GM12878 (cell line): ENCODE measurements at regions not wholly inside any gene's neighbourhood (a gene's known extent, or its start where the extent isn't known, plus 50 kb on each side); places are given as distances from the start of the nearest gene placed in this dataset.

Source experiments
- ATAC-seq: fragments of 200-7000 bp; cut with Tn5 transposase; 3 replicates; pipeline ENCODE4 v1.9.1; 2020; ENCODE audit warnings: mild to moderate bottlenecking, moderate library complexity
- BruUV-seq: library from RNA; stranded (reverse); fragments of 400-500 nt; replicated peaks from 2 replicates; lab custom pipeline; 2021; lab: Mats Ljungman, UMichigan
- CTCF ChIA-PET: fragments of 300-600 bp; sonication (Branson Sonifier 250); formaldehyde crosslinking; extraction: SDS; loops from one replicate; lab custom pipeline; 2021; ENCODE audit warnings: inconsistent platforms; lab: Yijun Ruan, JAX
- POLR2A ChIA-PET: fragments of 350-600 bp; formaldehyde crosslinking; extraction: SDS; loops from one replicate; lab custom pipeline; 2021; ENCODE audit warnings: inconsistent platforms; lab: Charles Lee
- RAD21 ChIA-PET: fragments of 300-600 bp; sonication (Branson Sonifier 250); formaldehyde crosslinking; loops from one replicate; lab custom pipeline; 2023; ENCODE audit warnings: antibody characterized with exemption; ENCODE audit not compliant: unreplicated experiment; lab: Charles Lee
- SMC1A ChIA-PET: fragments of 300-600 bp; sonication (Branson Sonifier 250); formaldehyde crosslinking; loops from one replicate; lab custom pipeline; 2023; ENCODE audit not compliant: unreplicated experiment, uncharacterized antibody; lab: Charles Lee
- DNase-seq: peaks from one replicate; pipeline ENCODE4 v3.0.0-alpha.2; 2011; ENCODE audit warnings: low read depth, low spot score
- FAIRE-seq: peaks from 3 replicates; lab custom pipeline; 2011; peaks lifted over from hg19 to GRCh38; lab: Jason Lieb, UNC
- H2AFZ ChIP-seq: 2 replicates; pipeline ENCODE4 v1.6.0; 2011; ENCODE audit warnings: low read depth, low read length, control low read depth; ENCODE audit not compliant: control insufficient read depth
- H3K27ac ChIP-seq: 2 replicates; pipeline ENCODE4 v1.5.1; 2011; ENCODE audit warnings: control low read depth; ENCODE audit not compliant: control insufficient read depth, insufficient read depth
- H3K27me3 ChIP-seq, 2 experiments: replicated peaks in 1 of 2; 2 replicates each; pipeline versions ENCODE4 v1.6.0 to v1.6.1; 2011; ENCODE audit warnings: low read length in 1 of 2; ENCODE audit not compliant: control insufficient read depth in 2 of 2, insufficient read depth in 2 of 2
- H3K36me3 ChIP-seq, 2 experiments: 2 replicates each; pipeline ENCODE4 v1.5.1; 2011; ENCODE audit warnings: low read length in 1 of 2; ENCODE audit not compliant: control insufficient read depth in 2 of 2, insufficient read depth in 2 of 2
- H3K4me1 ChIP-seq: 2 replicates; pipeline ENCODE4 v1.6.1; 2011; ENCODE audit warnings: mild to moderate bottlenecking, low read length, moderate library complexity, mixed read lengths; ENCODE audit not compliant: control insufficient read depth, insufficient read depth
- H3K4me2 ChIP-seq: 2 replicates; pipeline ENCODE4 v1.6.0; 2011; ENCODE audit warnings: control low read depth; ENCODE audit not compliant: control insufficient read depth, insufficient read depth
- H3K4me3 ChIP-seq: fragments of 200-600 bp; sonication (generic); 2 replicates; pipeline ENCODE4 v1.5.1; 2016
- H3K79me2 ChIP-seq: 2 replicates; pipeline ENCODE4 v1.6.0; 2011; ENCODE audit warnings: low read length; ENCODE audit not compliant: control insufficient read depth, insufficient read depth
- H3K9ac ChIP-seq: 2 replicates; pipeline ENCODE4 v1.8.0; 2011; ENCODE audit warnings: low read length, control low read depth, mixed read lengths; ENCODE audit not compliant: control insufficient read depth, insufficient read depth
- H3K9me3 ChIP-seq: replicated peaks from 3 replicates; pipeline ENCODE4 v1.5.1; 2011; ENCODE audit warnings: mild to moderate bottlenecking, low read length; ENCODE audit not compliant: control insufficient read depth, insufficient read depth
- H4K20me1 ChIP-seq: 2 replicates; pipeline ENCODE4 v1.6.0; 2011; ENCODE audit not compliant: control insufficient read depth, insufficient read depth
- CHD4 ChIP-seq: fragments of 200-600 bp; sonication (generic); IDR thresholded peaks from 2 replicates; pipeline ENCODE4 v1.6.1; 2016; ENCODE audit warnings: mild to moderate bottlenecking
- KAT2A ChIP-seq: conservative IDR thresholded peaks from 2 replicates; pipeline ENCODE4 v1.6.1; 2011; ENCODE audit warnings: low read depth, low read length; ENCODE audit not compliant: control insufficient read depth
- RAD51 ChIP-seq: fragments of 450-650 bp; IDR thresholded peaks from 2 replicates; pipeline ENCODE4 v1.6.1; 2016; ENCODE audit warnings: moderate library complexity, mild to moderate bottlenecking, inconsistent platforms
- RCOR1 ChIP-seq: conservative IDR thresholded peaks from 2 replicates; pipeline ENCODE4 v1.6.1; 2012; ENCODE audit warnings: low read depth, low read length, improper control_type of control experiment
- TCF3 ChIP-seq: IDR thresholded peaks from 2 replicates; pipeline ENCODE4 v1.6.1; 2012; ENCODE audit warnings: low read depth, mild to moderate bottlenecking, low read length, borderline replicate concordance; ENCODE audit not compliant: insufficient read depth
- TCF7 ChIP-seq: IDR thresholded peaks from 2 replicates; pipeline ENCODE4 v1.6.1; 2014; ENCODE audit warnings: antibody characterized with exemption, borderline replicate concordance
- YBX1 ChIP-seq: fragments of 450-650 bp; IDR thresholded peaks from 2 replicates; pipeline ENCODE4 v1.6.1; 2016; ENCODE audit warnings: antibody characterized with exemption
- ZBED1 ChIP-seq: IDR thresholded peaks from 2 replicates; pipeline ENCODE4 v1.6.1; 2016; ENCODE audit warnings: borderline replicate concordance
- ZNF217 ChIP-seq: fragments of 450-650 bp; IDR thresholded peaks from 2 replicates; pipeline ENCODE4 v1.6.1; 2017; ENCODE audit warnings: antibody characterized with exemption, mild to moderate bottlenecking
- ZNF274 ChIP-seq: IDR thresholded peaks from one replicate; pipeline ENCODE4 v1.8.0; 2011; ENCODE audit not compliant: insufficient read length, insufficient read depth
- ZNF622 ChIP-seq: fragments of 450-650 bp; IDR thresholded peaks from 2 replicates; pipeline ENCODE4 v1.6.1; 2017; ENCODE audit warnings: mild to moderate bottlenecking, inconsistent platforms
- ZSCAN29 ChIP-seq: fragments of 450-650 bp; IDR thresholded peaks from 2 replicates; pipeline ENCODE4 v1.6.1; 2017; ENCODE audit warnings: mild to moderate bottlenecking, moderate library complexity
- whole genome bisulfite sequencing: methylation state at CpG from one replicate; pipeline ENCODE4 v1.1.6; 2016; ENCODE audit warnings: low lambda C conversion rate; ENCODE audit not compliant: insufficient replicate concordance, insufficient coverage; ENCODE audit errors: missing lambda C conversion rate; 5-methylcytosine and 5-hydroxymethylcytosine counted together
- in situ Hi-C: fragments of 300-500 bp; cut with MboI; formaldehyde crosslinking; loops from 9 replicates; pipeline ENCODE4 v1.14.3; 2018; ENCODE audit warnings: mixed read lengths
- intact Hi-C: fragments of 100-400 bp; cut with micrococcal nuclease; formaldehyde crosslinking; loops from one replicate; pipeline ENCODE4 v1.14.2; 2022; ENCODE audit not compliant: unreplicated experiment
- TF ChIP-seq, protein P1 (sequence below): fragments of 150-350 bp; IDR thresholded peaks from 2 replicates; pipeline ENCODE4 v1.6.1; 2014; ENCODE audit warnings: mild to moderate bottlenecking, low read depth, low read length
- TF ChIP-seq, protein P2 (sequence below): fragments of 450-650 bp; formaldehyde crosslinking; IDR thresholded peaks from 2 replicates; pipeline ENCODE4 v1.5.0; 2022; ENCODE audit warnings: mild to moderate bottlenecking, missing genetic modification characterization
- TF ChIP-seq, protein P3 (sequence below): IDR thresholded peaks from 2 replicates; pipeline ENCODE4 v1.6.1; 2012; ENCODE audit warnings: low read length, inconsistent platforms
- TF ChIP-seq, protein P4 (sequence below): fragments of 450-650 bp; IDR thresholded peaks from 2 replicates; pipeline ENCODE4 v1.6.1; 2018; ENCODE audit warnings: mild to moderate bottlenecking, low read depth, moderate library complexity; ENCODE audit not compliant: partially characterized antibody

DNA sequence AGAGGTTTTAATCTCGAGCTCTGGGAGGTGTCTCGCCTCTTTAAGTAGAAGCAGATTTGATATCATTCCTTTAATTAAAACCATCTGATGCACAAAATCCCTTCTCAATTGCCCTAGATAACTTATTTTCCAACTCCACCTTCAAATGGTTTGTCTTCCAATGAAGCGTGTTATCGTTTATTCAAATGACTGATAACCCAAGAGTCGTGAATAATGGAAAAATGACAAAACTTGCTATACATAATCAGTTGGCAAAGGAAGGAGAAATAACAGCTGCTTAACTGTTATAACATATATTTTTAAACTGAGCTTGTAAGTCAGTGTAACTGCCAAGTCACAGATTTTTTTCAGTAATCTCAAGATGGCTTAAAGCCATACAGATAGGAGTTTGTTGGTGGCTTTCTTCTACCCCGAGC lies 144.6 kb downstream of the QPCT start (continued):
- TF ChIP-seq TCF3 = no peak
- no peak for TF ChIP-seq KAT2A
- TF ChIP-seq ZSCAN29 = no peak
- TF ChIP-seq, protein P1, sequence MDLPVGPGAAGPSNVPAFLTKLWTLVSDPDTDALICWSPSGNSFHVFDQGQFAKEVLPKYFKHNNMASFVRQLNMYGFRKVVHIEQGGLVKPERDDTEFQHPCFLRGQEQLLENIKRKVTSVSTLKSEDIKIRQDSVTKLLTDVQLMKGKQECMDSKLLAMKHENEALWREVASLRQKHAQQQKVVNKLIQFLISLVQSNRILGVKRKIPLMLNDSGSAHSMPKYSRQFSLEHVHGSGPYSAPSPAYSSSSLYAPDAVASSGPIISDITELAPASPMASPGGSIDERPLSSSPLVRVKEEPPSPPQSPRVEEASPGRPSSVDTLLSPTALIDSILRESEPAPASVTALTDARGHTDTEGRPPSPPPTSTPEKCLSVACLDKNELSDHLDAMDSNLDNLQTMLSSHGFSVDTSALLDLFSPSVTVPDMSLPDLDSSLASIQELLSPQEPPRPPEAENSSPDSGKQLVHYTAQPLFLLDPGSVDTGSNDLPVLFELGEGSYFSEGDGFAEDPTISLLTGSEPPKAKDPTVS = no peak
- TF ChIP-seq, protein P2, sequence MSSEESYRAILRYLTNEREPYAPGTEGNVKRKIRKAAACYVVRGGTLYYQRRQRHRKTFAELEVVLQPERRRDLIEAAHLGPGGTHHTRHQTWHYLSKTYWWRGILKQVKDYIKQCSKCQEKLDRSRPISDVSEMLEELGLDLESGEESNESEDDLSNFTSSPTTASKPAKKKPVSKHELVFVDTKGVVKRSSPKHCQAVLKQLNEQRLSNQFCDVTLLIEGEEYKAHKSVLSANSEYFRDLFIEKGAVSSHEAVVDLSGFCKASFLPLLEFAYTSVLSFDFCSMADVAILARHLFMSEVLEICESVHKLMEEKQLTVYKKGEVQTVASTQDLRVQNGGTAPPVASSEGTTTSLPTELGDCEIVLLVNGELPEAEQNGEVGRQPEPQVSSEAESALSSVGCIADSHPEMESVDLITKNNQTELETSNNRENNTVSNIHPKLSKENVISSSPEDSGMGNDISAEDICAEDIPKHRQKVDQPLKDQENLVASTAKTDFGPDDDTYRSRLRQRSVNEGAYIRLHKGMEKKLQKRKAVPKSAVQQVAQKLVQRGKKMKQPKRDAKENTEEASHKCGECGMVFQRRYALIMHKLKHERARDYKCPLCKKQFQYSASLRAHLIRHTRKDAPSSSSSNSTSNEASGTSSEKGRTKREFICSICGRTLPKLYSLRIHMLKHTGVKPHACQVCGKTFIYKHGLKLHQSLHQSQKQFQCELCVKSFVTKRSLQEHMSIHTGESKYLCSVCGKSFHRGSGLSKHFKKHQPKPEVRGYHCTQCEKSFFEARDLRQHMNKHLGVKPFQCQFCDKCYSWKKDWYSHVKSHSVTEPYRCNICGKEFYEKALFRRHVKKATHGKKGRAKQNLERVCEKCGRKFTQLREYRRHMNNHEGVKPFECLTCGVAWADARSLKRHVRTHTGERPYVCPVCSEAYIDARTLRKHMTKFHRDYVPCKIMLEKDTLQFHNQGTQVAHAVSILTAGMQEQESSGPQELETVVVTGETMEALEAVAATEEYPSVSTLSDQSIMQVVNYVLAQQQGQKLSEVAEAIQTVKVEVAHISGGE = no peak
- no peak for TF ChIP-seq TCF7

DNA sequence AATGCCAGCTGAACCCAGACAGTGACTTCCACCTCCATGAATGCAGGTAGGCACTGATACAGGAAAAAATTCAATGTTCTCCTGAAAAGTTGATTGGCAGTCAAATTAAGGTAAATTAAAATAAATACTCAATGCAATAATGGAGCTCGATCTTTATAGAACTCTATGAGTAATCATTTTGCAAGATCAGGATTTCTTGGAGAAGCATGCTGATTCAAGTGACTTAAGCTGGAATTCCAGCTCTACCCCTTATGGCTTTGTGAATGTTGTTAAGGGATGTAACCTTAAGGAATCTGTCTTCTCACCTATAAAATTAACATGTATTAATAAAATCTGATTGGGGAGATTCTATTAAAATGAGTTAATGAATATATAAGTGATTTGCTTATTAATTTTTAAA lies 145.1 kb downstream of the QPCT start:
- Histone ChIP-seq H3K4me1 (no peaks in the 10 kb centered on the region), H3K9me3 (no peaks in the 10 kb centered on the region), H4K20me1 (no peaks in the 10 kb centered on the region), H3K4me2 (no peak overlapping the region), H3K27me3 (no peaks in the 10 kb centered on the region), H3K36me3 (no peaks in the 10 kb centered on the region), H3K9ac (no peak overlapping the region), H3K27ac (no peak overlapping the region), H2AFZ (no peak overlapping the region), H3K4me3 (no peak overlapping the region), H3K79me2 (no peaks in the 10 kb centered on the region)
- 52% methylated on average over 1 of the region's 1 CpG for WGBS
- DNase-seq = no peak
- CTCF ChIA-PET = interaction anchor here (0.9 to 1.3 kb wide), 3 partner anchors 9 to 93 kb away, joined by 3 to 8 read pairs (median 6); no protein-coding TSS in a partner anchor
- SMC1A ChIA-PET = interaction anchor here (1.1 to 1.7 kb wide), 6 partner anchors 9 to 110 kb away, joined by 3 to 9 read pairs (median 4); no protein-coding TSS in a partner anchor
- in situ Hi-C loops = no loop called here
- intact Hi-C loops = no loop called here
- ATAC-seq = no peak
- POLR2A ChIA-PET = interaction anchor here (0.6 to 1.3 kb wide), 3 partner anchors 10 to 159 kb away, joined by 4 to 11 read pairs (median 4); no protein-coding TSS in a partner anchor
- FAIRE-seq = no peak
- RAD21 ChIA-PET = interaction anchor here (1.2 kb wide), 1 partner anchor 10 kb away, joined by 4 read pairs; no protein-coding TSS in a partner anchor
- no TSS peak for BruUV-seq
- TF ChIP-seq RCOR1 (no peak), ZBED1 (no peak), ZSCAN29 (no peak), ZNF622 (no peak), RAD51 (no peak), YBX1 (no peak), ZNF217 (no peak), ZNF274 (no peak), CHD4 (no peak)
- TF ChIP-seq, protein P3, sequence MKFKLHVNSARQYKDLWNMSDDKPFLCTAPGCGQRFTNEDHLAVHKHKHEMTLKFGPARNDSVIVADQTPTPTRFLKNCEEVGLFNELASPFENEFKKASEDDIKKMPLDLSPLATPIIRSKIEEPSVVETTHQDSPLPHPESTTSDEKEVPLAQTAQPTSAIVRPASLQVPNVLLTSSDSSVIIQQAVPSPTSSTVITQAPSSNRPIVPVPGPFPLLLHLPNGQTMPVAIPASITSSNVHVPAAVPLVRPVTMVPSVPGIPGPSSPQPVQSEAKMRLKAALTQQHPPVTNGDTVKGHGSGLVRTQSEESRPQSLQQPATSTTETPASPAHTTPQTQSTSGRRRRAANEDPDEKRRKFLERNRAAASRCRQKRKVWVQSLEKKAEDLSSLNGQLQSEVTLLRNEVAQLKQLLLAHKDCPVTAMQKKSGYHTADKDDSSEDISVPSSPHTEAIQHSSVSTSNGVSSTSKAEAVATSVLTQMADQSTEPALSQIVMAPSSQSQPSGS = no peak
- TF ChIP-seq, protein P4, sequence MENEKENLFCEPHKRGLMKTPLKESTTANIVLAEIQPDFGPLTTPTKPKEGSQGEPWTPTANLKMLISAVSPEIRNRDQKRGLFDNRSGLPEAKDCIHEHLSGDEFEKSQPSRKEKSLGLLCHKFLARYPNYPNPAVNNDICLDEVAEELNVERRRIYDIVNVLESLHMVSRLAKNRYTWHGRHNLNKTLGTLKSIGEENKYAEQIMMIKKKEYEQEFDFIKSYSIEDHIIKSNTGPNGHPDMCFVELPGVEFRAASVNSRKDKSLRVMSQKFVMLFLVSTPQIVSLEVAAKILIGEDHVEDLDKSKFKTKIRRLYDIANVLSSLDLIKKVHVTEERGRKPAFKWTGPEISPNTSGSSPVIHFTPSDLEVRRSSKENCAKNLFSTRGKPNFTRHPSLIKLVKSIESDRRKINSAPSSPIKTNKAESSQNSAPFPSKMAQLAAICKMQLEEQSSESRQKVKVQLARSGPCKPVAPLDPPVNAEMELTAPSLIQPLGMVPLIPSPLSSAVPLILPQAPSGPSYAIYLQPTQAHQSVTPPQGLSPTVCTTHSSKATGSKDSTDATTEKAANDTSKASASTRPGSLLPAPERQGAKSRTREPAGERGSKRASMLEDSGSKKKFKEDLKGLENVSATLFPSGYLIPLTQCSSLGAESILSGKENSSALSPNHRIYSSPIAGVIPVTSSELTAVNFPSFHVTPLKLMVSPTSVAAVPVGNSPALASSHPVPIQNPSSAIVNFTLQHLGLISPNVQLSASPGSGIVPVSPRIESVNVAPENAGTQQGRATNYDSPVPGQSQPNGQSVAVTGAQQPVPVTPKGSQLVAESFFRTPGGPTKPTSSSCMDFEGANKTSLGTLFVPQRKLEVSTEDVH = no peak
